ENCODE measurements at regions not wholly inside any gene's neighbourhood (a gene's known extent, or its start where the extent isn't known, plus 50 kb on each side); places are given as distances from the start of the nearest gene placed in this dataset.

GRCh38 chr6:121756666-121757065, 321.2 kb downstream of the GJA1 start:
- TF ChIP-seq, protein P1, sequence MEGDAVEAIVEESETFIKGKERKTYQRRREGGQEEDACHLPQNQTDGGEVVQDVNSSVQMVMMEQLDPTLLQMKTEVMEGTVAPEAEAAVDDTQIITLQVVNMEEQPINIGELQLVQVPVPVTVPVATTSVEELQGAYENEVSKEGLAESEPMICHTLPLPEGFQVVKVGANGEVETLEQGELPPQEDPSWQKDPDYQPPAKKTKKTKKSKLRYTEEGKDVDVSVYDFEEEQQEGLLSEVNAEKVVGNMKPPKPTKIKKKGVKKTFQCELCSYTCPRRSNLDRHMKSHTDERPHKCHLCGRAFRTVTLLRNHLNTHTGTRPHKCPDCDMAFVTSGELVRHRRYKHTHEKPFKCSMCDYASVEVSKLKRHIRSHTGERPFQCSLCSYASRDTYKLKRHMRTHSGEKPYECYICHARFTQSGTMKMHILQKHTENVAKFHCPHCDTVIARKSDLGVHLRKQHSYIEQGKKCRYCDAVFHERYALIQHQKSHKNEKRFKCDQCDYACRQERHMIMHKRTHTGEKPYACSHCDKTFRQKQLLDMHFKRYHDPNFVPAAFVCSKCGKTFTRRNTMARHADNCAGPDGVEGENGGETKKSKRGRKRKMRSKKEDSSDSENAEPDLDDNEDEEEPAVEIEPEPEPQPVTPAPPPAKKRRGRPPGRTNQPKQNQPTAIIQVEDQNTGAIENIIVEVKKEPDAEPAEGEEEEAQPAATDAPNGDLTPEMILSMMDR (IDR thresholded peaks at IDR 0.05) = no peak
- TF ChIP-seq POLR2A (IDR thresholded peaks at IDR 0.05) = no peak
- WGBS, 4 donors = 75 to 85% (median 81%) methylated on average over 1 of the region's 1 CpG
- no peak for DNase-seq
- no peak overlapping the region for H3K4me3 ChIP-seq
- H3K9me3 ChIP-seq = peaks cover 0 to 4% (median 0%) of the 10 kb centered on the region in 12 donors
- H3K27ac ChIP-seq = no peak overlapping the region
- intact Hi-C loops (cut with DNase I) = no loop called here
- H3K4me1 ChIP-seq = peaks cover 0 to 9% (median 0%) of the 10 kb centered on the region in 12 donors
- ATAC-seq = no peak
- H3K36me3 ChIP-seq = no peaks in the 10 kb centered on the region
- no peaks in the 10 kb centered on the region for H3K27me3 ChIP-seq

GRCh38 chr6:121759370-121759769, 323.9 kb downstream of the GJA1 start:
- ATAC-seq (no peak), DNase-seq (no peak)
- Histone ChIP-seq H3K4me3 (no peak overlapping the region), H3K27ac (peak overlapping the region in 5 of 12 donors; percentile 9 to 54 (median 41)), H3K27me3 (no peaks in the 10 kb centered on the region), H3K36me3 (no peaks in the 10 kb centered on the region), H3K9me3 (peaks cover 0 to 8% (median 0%) of the 10 kb centered on the region in 12 donors), H3K4me1 (peaks cover 0 to 9% (median 0%) of the 10 kb centered on the region in 12 donors)
- TF ChIP-seq POLR2A (IDR thresholded peaks at IDR 0.05) = no peak
- TF ChIP-seq, protein P1 (IDR thresholded peaks at IDR 0.05) = no peak
- intact Hi-C loops (cut with DNase I) = no loop called here
- 58 to 74% (median 62%) methylated on average over 1 of the region's 1 CpG for WGBS, 4 donors

DNA sequence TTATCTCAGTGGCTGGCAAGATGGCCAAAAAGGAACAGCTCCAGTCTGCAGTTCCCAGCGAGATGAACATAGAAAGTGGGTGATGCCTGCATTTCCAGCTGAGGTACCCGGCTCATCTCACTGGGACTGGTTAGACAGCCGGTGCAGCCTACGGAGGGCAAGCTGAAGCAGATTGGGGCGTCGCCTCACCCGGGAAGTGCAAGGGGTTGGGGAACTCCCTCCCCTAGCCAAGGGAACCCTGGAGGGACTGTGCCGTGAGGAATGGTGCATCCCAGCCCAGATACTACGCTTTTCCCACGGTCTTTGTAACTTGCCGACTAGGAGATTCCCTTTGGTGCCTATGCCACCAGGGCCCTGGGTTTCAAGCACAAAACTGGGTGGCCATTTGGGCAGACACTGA, 324.7 kb downstream of the GJA1 start:
- Histone ChIP-seq H3K4me1 (peaks cover 0 to 9% (median 0%) of the 10 kb centered on the region in 12 donors), H3K9me3 (peaks cover 0 to 8% (median 0%) of the 10 kb centered on the region in 12 donors), H3K4me3 (no peak overlapping the region), H3K36me3 (no peaks in the 10 kb centered on the region), H3K27me3 (no peaks in the 10 kb centered on the region), H3K27ac (no peak overlapping the region)
- DNase-seq (no peak), ATAC-seq (no peak)
- intact Hi-C loops (cut with DNase I) = loop anchor here in 1 of 10 donors (10.0 kb wide), 1 partner anchor 45 kb away; no protein-coding TSS in a partner anchor
- 73 to 95% (median 85%) methylated on average over 8 to 11 of the region's 11 CpGs for WGBS, 4 donors
- no peak for TF ChIP-seq POLR2A (IDR thresholded peaks at IDR 0.05)
- TF ChIP-seq, protein P1 (IDR thresholded peaks at IDR 0.05) = no peak

DNA sequence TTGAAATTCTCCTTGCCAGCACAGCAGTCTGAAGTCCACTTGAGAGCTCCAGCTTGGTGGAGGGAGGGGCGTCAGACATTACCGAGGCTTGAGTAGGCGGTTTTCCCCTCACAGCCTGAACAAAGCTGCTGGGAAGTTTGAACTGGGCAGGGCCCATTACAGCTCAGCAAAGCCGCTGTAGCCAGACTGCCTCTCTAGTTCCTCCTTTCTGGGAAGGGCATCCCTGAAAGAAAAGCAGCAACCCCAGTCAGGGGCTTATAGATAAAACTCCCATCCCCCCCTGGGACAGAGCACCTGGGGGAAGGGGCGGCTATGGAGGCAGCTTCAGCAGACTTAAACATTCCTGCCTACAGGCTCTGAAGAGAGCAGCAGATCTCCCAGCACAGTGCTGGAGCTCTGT, 325.3 kb downstream of the GJA1 start:
- ATAC-seq (no peak), DNase-seq (no peak)
- Histone ChIP-seq H3K27me3 (no peaks in the 10 kb centered on the region), H3K36me3 (no peaks in the 10 kb centered on the region), H3K27ac (no peak overlapping the region), H3K4me1 (peaks cover 0 to 9% (median 0%) of the 10 kb centered on the region in 12 donors), H3K4me3 (no peak overlapping the region), H3K9me3 (peaks cover 0 to 8% (median 0%) of the 10 kb centered on the region in 12 donors)
- WGBS, 4 donors = 74 to 94% (median 82%) methylated on average over 3 to 5 of the region's 5 CpGs
- intact Hi-C loops (cut with DNase I) = loop anchor here in 1 of 10 donors (10.0 kb wide), 1 partner anchor 46 kb away; no protein-coding TSS in a partner anchor
- TF ChIP-seq POLR2A (IDR thresholded peaks at IDR 0.05) = no peak
- TF ChIP-seq, protein P1 (IDR thresholded peaks at IDR 0.05) = no peak

Measured in heart left ventricle (tissue), 16 donors.